HG02981 (cell line): ENCODE measurements at regions not wholly inside any gene's neighbourhood (a gene's known extent, or its start where the extent isn't known, plus 50 kb on each side); places are given as distances from the start of the nearest gene placed in this dataset.
"Not testable (repeated sequence)": the region's sequence is repeated elsewhere in the genome, so short reads cannot be mapped to it uniquely, and the experiment has no call there.

Experiments
- ATAC-seq: cut with Tn5 transposase; IDR thresholded peaks from one replicate; pipeline ENCODE4 v1.9.1; 2021; ENCODE audit warnings: mild to moderate bottlenecking, moderate library complexity; ENCODE audit not compliant: unreplicated experiment

GRCh38 chr13:109981000-109981399 is 194.6 kb upstream of the IRS2 start:
- ATAC-seq, result no peak

GRCh38 chr13:109979676-109980075 is 193.3 kb upstream of the IRS2 start:
- ATAC-seq, result not testable (repeated sequence)

GRCh38 chr13:109979228-109979627 is 192.8 kb upstream of the IRS2 start:
- no peak for ATAC-seq

- ATAC-seq, result no peak
Measured at GRCh38 chr13:109977212-109977968, 191.0 kb upstream of the IRS2 start.

GRCh38 chr13:109976206-109976997 is 190.0 kb upstream of the IRS2 start:
- no peak for ATAC-seq

DNA sequence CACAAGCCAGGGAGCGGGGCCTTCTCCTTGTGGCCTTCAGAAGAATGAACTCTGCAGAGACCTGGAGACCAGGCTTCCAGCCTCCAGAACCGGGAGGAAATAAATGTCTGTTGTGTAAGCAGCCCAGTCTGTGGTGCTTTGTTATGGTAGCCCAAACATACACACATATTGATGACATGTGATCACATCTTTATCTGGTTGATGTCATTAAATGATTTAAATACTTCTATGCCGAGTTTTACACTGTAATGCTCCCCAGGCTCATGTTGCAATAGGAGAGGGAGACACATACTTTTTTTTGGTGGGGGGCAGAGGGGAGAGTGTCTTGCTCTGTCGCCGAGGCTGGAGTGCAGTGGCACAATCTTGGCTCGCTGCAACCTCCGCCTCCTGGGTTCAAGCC is 188.0 kb upstream of the IRS2 start:
- ATAC-seq, result no peak

GRCh38 chr13:109973279-109973678 is 186.9 kb upstream of the IRS2 start:
- ATAC-seq, result no peak

GRCh38 chr13:109971456-109972090 is 185.2 kb upstream of the IRS2 start:
- no peak for ATAC-seq

GRCh38 chr13:109971006-109971405 is 184.6 kb upstream of the IRS2 start:
- ATAC-seq, result no peak

GRCh38 chr13:109968876-109969577 is 182.6 kb upstream of the IRS2 start:
- no peak for ATAC-seq

GRCh38 chr13:109963960-109964563 is 177.7 kb upstream of the IRS2 start:
- no peak for ATAC-seq

- no peak for ATAC-seq
Measured at GRCh38 chr13:109963384-109963783, 177.0 kb upstream of the IRS2 start.

DNA sequence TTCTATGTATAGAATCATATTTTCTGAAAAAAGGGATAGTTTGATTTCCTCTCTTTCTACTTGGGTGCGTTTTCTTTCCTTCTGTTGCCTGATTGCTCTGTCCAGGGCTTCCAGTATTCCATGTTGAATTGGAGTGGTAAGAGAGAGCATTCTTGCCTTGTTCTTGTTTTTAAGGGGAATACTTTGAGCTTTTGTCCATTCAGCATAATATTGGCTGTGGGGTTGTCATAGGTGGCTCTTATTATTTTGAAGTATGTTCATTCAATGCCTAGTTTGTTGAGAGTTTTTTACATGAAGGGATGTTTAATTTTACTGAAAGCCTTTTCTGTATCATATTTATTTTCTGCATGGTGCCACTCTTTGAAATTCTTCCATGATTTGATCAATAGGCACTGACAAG is 173.5 kb upstream of the IRS2 start:
- ATAC-seq, result no peak

DNA sequence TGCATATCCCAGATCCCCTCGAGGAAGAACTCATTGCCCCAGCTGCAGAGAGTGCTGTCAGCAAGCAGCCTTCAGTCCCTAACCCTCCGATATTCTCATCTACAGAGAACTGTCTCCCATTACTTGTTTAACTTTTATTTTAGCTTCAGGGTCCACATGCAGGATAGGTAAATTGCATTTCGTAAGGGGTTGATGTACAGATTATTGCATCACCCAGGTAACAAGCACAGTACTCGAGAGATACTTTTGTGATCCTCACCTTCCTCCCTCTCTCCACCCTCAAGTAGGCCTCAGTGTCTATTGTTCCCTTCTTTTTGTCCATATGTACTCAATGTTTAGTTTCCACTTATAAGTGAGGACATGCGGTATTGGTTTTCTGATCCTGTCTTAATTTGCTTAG is 171.5 kb upstream of the IRS2 start:
- no peak for ATAC-seq

DNA sequence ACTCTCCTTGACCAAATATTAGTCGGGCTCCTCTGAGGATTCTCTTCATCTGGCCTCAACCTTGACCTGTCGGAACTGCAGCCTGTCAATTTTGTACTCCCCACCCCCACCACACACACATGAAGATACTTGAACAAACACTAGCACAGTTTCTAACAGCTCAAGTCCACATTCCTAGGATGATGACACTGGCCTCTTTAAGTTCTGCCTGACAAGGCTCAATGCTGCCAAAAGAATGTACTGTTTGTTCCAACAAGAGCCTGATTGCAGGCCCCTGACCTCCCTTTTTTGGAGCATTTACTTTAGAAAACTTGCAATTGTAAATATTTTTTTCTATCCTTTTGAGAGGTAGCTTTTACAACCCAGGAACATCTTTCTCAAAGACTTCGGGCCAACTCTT is 169.2 kb upstream of the IRS2 start:
- ATAC-seq, result no peak

DNA sequence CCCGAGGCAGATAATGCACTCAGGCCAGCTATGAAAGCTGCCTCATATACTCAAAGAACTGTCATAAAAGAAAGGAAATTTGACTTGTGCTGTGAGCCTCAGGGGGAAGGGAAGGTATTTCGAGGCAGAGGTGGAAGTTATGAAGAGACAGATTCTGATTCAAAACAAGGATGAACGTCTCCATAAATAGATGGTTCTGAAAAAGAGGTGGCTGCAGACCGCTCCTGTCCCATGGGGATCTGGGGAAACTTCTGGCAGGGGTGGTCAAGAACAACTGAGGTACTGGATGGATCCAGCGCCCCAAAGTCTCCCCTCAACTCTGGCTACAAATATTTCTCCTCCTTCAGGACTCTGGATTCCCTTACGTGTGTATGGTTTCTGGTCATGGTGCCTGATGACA is 168.1 kb upstream of the IRS2 start:
- no peak for ATAC-seq

- ATAC-seq, result no peak
Measured at GRCh38 chr13:109951491-109951890, 165.1 kb upstream of the IRS2 start.

- no peak for ATAC-seq
Measured at GRCh38 chr13:109949397-109949796, 163.0 kb upstream of the IRS2 start.

- no peak for ATAC-seq
Measured at GRCh38 chr13:109947006-109947405, 160.6 kb upstream of the IRS2 start.

- no peak for ATAC-seq
Measured at GRCh38 chr13:109945206-109945960, 159.0 kb upstream of the IRS2 start.
